SKM-1 (cell line): ENCODE measurements at regions not wholly inside any gene's neighbourhood (a gene's known extent, or its start where the extent isn't known, plus 50 kb on each side); places are given as distances from the start of the nearest gene placed in this dataset.
"Not testable (repeated sequence)": the region's sequence is repeated elsewhere in the genome, so short reads cannot be mapped to it uniquely, and the experiment has no call there.

Source experiments
- DNase-seq: peaks from one replicate; lab custom pipeline; 2025; ENCODE audit not compliant: unreplicated experiment; lab: John Stamatoyannopoulos, UW

DNA sequence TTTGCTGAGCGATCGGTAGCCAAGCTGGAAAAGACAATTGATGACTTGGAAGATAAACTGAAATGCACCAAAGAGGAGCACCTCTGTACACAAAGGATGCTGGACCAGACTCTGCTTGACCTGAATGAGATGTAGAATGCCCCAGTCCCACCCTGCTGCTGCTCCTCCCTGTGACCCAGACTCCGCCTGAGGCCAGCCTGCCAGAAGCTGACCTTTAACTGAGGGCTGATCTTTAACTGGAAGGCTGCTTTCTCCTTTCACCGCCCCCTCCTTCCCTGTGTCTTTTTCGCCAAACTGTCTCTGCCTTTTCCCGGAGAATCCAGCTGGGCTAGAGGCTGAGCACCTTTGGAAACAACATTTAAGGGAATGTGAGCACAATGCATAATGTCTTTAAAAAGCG, 109.0 kb upstream of the TOX3 start:
- not testable (repeated sequence) for DNase-seq

DNA sequence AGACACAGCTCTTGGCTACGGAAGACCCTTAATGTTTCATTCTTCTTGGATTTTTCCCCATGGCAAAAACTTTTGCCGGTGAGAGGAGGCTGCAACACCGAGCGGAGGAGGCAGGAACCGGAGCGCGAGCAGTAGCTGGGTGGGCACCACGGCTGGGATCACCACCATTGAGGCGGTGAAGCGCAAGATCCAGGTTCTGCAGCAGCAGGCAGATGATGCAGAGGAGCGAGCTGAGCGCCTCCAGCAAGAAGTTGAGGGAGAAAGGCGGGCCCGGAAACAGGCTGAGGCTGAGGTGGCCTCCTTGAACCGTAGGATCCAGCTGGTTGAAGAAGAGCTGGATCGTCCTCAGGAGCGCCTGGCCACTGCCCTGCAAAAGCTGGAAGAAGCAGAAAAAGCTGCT, 108.2 kb upstream of the TOX3 start:
- not testable (repeated sequence) for DNase-seq

DNA sequence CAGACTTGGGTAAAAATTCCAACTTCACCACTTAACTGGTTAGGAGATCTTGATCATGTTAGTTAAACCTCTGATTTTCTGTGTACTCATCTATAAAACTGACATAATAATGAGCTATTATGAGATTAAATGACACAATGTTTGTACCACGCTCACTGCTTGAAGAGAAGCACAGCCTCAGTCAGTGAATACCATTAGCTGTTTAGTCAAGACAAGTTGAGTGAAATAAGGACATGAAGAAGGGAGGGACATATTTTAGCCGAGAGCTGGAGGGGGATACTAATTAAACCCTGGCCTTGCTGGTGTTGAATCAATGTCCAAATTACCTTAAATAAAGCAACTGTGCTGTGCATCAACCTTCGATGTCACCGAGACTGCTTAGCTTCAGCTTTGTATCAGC, 105.1 kb upstream of the TOX3 start:
- DNase-seq, result no peak

DNA sequence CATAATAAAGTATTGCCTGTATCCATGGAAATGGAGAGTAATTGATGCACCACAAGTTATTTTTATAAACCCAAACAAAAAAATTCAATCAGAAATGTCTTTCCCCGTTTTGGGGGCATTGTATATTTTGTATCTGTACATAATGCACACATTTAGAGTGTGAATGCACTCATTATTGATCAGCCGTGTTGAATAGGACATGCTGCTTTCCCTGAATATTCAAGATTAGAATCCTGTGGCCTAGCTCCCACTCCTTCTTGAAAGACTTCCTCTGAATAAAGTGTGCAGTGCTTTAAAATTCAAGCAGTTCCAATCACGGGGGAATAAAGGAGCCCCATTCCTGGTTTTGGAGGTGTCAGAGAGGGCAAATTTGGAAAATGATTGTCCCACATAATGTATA, 103.8 kb upstream of the TOX3 start:
- DNase-seq, result no peak

DNA sequence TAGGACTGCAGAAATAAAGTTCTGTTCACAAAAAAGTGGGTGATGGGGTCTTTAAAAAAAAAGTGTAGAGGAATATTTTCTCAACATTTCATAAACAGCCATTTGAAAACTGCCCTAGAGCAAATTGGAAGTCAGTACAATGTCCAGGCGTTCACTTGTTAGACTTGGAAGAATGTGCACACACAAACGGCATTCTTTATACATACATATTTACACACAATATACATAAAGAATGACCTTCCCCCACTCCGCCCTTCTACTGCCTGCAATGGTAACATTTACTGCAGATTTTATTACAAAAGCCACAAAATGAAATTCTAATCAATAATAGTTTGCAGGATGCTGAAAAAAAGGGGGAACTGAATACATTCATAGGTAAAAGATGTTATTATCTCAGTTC, 103.4 kb upstream of the TOX3 start:
- no peak for DNase-seq

DNA sequence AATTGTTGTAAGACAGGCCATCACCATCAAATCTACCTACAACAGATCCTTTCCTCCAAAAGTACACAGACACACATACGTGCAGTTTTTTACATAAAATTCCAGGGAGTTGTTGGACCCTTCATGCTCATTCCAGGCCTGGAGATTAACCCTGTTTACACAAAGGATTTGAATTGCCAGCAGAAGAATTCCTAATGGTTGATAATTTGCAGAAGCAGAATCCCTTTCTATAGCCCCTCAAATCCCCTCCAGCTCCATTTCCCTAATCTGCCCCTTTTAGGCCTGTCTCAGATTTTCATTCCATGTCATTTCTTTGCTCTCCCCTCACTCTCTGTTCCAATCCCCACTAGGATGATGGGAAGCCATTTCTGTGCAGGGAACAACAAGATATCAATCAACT, 102.9 kb upstream of the TOX3 start:
- DNase-seq, result no peak

DNA sequence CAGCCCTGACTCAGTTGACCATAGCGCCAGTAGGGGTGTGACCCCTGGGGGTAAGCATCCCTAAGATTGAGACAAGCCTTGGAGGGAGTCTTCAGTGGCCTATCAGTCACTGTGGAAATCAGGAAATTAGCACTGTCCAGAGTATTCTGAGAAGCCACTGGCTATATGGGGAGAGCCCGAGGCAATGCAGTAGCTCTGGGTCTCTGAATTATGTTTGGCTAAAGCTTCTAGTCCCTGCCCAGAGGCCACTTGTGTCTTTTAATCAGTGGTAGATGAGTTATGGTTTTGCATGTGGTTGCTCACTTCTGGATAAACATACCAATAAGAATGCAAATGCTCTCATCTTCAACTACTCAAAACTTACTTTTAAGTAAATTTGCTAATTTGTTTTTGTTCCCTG, 100.6 kb upstream of the TOX3 start:
- DNase-seq, result no peak

DNA sequence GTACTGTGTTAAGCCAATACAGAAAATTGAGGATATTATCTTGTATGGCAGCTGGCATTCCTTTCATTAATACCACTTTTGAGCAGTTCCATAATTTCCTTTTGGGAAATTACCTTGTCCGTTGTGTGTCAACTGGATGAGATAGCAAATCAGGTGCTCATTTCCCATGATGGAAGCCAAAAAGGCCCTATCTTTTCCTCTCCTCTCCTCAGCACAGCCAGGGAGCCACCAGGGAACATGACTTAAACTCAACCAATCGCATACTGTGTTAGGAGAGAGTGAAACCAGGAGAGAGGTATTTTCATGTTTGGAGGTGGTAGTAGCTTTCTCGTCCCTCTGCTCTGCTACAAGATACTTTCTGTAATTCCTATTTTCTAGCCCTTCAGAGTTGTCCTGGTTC, 96.1 kb upstream of the TOX3 start:
- DNase-seq, result no peak

DNA sequence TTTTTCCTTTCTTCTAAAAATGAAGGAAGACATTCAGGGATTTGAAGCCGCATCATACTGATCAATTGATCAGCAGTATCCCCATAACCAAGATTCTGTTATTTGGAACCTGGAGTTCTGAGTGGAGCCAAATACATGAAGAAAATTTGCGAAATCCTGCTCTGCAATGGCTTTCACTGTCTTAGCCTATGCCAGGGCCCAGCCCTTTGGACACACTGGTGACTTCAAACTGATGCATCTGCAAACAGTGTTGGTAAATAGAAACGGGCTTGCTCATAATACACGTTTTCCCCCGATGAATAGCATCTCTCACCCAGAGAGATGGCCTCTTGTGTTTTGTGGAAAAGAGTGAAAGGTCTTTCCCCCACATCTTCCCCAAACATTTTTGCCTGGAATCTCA, 87.6 kb upstream of the TOX3 start:
- DNase-seq, result no peak

DNA sequence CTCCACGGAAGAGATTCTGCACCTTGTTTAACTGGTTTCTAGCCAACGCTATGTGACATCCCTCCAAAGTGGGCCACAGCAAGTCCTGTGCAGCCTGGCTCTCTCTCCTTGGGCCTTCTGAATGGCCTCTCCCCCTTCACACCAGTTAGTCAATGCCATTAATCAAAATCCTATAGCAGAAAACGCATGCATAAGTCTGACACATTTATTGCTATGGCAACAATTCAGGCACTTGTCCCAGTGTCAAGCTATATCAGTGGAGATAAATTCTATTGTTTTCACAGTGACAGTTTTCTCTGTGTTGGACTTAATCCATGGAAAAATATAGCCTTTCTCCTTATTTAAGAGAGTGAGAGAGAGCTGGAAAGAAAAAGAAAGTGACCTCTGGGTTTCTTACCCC, 87.2 kb upstream of the TOX3 start:
- DNase-seq, result no peak

DNA sequence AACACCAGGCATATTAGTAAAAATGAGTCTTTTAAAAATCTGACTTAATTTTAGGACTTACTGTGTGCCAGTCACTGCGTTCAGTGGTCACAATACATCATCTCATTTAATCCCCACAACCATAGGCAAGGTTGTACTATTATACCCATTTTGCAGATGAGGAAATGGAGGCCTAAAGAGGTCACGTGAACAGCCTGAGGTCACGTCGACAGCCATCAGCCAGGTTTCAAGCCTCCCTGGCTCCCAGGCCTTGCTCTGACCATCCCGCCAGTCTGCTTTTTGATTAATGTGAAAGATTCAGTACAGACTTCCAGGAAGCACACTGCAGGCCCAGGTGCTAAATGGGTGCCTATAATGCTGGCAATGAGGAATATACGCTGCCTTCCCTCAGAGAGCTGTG, 86.3 kb upstream of the TOX3 start:
- no peak for DNase-seq

DNA sequence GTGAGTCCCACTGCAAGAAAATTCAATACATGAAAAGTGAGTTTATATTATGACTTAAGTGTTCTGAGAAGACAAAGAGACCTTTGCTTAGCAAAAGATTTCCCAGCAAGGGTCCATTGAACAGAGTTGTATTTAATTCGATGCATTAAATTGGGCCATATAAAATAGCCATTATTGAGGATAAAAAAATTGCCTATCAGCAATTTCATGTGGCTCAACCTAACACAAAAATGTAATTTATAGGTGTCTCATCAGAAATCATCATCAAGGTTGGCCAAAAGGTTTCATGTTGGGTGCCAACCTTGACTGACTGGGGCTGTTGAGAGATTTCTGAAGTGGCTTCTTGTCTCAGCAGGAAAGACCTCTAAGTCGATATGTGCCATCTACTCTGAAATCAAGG, 84.8 kb upstream of the TOX3 start:
- no peak for DNase-seq

DNA sequence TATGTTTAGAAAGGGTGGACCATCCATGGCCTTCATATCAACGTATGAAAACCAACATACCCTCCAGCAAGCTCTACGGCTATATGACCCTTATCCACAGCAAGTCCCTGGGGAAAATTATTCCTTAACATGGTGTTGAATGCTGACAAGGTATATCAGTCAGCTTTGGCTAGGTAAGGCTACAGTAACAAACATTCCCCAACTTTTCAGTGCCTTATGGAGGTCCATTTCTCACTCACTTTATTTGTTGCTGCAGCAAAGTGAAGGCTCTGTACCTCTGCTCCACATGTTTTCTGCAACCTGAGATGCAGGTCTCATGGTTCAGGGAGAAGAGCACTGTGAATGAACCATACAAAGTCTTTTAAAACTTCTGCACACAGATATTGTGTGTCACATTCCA, 83.8 kb upstream of the TOX3 start:
- no peak for DNase-seq

DNA sequence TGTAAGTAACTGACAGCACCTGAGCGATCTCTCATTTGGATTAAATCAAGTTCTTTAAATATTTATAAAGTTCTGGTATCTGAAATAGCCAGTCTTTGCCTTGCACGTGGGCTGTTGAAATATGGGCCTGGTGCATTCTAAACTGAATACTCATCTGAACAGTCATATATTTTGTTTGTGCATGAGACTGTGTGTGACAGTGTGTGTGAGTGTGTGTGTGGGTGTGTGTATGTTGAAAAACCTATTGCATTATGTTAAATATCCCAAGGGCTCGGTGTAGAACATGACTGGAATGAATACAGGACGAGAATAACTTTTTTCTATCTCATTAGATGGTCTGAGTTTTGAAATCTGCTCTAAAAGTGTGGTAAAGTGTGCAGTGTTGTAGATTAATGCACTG, 82.4 kb upstream of the TOX3 start:
- DNase-seq, result no peak

DNA sequence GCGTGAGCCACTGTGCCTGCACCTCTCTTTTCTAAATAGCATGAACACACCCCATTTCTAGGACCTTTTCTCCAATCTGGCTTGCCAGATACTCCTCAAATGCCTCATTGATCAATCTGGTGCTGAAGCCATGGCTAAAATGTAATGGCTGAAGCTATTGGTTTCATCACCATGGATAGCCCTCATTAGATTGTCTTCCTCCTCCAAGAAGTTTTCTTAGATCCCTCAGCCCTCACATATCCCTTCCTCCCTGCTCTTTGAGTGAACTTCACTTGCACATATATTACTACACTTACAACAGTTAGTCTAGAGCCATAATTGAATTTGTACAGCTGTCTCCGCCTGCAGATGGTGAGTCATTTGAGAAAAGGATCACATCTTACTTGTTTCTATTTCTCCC, 77.9 kb upstream of the TOX3 start:
- DNase-seq, result no peak

DNA sequence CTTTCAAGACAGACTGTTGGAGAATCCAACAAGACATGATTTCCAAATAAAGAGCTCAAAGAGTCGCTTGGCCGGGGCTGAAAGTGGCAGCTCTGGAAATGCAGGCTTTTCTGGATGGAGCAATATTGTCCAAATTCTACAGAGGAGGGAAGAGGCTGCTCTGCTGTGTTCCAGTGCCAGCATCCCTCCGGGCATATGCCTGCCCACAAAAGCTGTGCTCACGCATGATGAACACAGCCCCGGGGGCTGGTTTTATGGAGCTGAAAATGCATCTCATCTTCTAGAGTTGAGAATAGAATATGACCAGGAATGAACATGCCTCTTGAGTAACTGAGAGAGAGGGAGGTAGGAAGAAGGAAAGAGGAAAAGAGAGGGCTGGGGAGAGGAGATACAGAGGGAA, 74.7 kb upstream of the TOX3 start:
- DNase-seq, result no peak

DNA sequence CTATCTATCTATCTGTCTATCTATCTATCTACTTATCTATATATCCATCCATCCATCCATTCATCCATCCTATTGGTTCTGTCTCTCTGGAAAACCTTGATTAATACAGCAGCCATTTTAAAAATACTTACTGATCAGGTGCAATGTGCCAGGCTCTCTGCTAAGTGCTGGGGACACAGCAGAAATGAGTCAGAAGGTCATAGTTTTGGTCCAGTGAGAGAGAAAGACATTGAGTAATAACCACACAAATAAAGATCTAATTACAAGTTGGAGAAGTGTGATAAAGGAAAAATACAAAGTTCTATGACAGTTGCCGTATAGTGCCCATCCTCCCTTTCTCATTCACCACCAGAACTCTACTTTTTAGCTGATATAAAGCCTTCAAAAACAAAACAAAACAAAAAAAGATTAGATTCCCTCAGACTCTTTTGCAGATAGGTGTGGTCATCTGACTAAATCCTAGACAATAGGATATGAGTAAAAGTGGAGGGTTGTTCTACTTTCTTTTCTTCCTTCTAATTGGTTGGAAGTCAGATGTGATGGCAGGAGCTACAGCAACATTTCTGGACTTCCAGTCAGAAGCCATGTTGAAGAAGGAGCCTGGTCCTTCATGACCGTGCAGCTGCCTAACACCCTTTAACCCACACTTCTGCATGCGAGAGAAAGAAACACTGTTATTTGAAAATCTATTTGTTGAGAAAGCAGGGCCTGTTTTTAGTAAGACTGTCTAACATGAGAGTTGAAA, 72.0 kb upstream of the TOX3 start:
- no peak for DNase-seq

DNA sequence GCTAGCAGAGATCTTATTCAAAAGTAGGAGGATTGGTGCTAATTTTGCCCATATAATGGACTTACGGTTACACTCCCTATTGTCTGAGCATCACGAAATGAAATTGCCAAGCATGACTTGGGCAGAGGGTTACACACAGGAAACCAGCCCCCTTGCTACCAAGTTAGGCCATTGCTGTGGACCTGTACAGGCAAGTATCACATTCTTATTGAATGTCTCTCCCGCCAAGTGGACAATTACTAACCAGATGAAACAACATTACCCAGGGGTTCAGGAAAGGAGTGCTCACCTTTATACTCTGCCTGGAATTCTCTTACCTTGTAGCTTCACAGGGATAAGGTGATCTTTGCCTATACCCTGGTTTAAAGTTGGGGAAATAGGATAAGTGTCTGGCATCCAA, 70.6 kb upstream of the TOX3 start:
- DNase-seq, result no peak

DNA sequence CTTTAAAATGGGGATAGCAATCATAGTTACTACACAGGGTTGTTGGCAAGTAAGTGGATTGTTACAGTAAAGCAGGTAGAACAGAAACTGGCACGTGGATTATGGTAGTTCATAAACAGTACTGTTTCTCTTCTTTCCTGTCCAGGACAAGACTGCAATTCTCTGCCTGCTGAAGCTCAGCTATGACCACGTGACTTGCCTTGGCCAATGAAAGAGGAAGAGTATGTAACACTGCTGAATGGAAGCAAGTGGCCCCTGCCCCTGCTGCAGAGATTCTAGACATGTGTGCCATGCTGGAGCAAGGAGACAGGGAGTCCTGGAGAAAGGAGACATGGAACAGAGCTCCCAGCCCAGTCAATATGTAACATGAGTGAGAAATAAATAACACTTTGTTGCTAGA, 66.6 kb upstream of the TOX3 start:
- no peak for DNase-seq

DNA sequence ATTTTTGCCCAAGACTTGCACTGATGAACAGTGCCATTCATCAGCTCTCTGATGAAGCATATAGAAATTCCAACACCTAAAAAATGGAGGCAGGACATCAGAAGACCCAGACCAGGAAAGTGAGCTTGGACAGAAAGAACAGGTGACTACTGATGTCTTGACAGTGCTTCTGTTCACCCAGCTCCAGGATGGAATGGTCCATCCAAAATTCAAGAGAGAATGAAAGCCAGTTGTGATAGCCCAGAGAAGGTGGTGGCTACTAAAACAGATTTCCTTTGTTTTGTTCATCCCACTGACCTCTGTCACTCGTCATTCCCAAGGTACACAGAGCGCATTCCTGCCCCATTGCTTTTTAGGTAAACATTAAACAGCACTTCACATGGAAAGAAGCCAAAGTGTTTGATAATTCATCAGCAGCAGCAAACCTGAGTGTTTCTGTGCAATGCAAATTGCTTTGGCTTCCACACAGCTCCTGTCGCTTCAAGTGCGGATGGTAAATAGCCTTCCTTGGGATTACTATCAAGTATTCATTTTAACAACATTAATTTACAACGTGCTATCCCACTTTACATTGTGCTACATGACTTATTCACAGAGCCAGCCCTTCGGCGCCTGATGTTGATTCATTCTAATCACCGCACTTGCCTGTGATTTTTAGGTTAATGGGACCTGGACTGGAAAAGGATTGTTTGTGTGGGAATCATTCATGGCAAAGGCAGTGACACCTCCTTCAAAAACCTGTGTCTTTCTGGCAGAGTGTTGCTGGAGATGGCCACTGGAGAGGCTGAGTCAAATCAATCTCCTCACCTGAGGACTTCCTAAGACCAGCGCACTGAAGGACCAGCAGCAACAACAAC, 65.1 kb upstream of the TOX3 start:
- DNase-seq, result no peak

DNA sequence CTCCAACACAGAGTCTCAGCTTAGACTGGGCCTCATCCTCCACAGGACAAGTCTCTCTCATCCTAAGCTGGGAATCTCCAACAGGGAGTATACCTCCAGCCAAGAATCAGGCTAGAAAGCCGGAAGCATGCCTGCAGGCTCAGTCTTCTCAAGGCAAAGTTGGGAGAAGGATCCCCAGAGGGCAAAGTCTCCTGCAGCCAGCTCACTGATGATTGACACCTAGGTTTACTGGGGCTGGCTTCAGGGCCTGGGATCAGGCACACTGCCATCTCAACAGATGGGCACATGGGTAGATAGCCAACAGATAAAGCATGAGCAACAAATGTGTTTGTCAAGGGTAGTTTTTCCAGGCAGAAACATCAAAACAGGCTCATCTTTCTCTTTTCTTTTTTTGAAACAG, 56.1 kb upstream of the TOX3 start:
- no peak for DNase-seq

DNA sequence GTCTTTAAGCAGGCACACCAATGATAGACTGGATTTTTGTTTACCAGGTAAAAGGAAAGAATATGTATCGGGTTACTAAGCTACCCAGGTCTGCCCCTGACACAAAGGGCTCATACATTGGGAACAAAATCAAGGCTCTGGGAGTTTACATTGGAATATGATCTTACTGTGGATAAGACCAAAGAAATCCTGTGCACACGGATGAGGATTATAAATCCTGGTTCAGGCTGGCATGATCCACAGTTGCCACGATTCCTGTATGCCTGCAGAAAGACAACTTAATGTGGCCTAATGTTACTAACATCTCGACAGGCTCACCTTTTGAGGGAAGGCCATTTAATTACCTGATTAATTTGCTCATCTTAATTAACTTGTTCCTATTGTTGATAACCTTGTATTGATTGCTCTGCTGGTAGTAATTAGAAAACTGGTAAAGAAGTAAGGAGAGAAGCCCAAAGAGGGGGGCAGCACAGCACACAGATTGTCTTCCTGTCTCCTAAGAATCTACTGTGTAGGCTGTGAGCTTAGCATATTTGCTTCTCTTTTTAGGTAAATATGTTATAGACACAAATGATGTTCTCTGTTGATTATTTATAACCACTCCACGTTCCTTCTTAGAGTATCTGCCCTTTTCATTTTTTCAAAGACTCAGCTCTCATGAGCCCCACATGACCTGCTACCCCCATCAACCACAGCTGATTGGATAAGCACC, 51.0 kb upstream of the TOX3 start:
- no peak for DNase-seq
